Hepatocyte (in vitro differentiated cells): ENCODE measurements at regions not wholly inside any gene's neighbourhood (a gene's known extent, or its start where the extent isn't known, plus 50 kb on each side); places are given as distances from the start of the nearest gene placed in this dataset.

Experiments
- EZH2 ChIP-seq: fragments of 200-600 bp; sonication (generic); IDR thresholded peaks from 2 replicates; pipeline ENCODE4 v1.6.1; 2016; ENCODE audit warnings: antibody characterized with exemption, mild to moderate bottlenecking, borderline replicate concordance
- TF ChIP-seq, protein P1 (sequence below): fragments of 200-600 bp; sonication (generic); IDR thresholded peaks from 2 replicates; pipeline ENCODE4 v1.5.1; 2016; ENCODE audit warnings: antibody characterized with exemption, mild to moderate bottlenecking; ENCODE audit not compliant: poor library complexity

DNA sequence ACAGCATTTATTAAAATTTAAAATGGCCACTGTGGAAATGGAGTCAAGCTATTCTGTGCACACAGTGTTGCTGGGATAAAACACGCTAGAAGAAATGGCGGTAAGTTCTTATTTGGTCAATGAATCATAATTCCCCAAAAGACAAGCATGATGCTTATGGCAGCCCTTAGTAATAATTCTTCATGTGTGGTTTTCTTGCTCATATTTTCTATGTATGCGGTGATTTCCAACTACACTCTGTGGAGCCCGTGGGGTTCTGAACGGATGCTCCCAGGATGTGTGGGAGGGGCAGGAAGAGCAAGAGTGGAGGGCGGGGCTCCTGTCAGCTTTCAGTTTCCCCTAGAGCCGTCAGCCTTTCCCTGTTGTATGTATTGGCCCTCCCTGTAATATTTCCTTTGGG lies 91.7 kb upstream of the RMDN2 start:
- no peak for TF ChIP-seq EZH2
- TF ChIP-seq, protein P1, sequence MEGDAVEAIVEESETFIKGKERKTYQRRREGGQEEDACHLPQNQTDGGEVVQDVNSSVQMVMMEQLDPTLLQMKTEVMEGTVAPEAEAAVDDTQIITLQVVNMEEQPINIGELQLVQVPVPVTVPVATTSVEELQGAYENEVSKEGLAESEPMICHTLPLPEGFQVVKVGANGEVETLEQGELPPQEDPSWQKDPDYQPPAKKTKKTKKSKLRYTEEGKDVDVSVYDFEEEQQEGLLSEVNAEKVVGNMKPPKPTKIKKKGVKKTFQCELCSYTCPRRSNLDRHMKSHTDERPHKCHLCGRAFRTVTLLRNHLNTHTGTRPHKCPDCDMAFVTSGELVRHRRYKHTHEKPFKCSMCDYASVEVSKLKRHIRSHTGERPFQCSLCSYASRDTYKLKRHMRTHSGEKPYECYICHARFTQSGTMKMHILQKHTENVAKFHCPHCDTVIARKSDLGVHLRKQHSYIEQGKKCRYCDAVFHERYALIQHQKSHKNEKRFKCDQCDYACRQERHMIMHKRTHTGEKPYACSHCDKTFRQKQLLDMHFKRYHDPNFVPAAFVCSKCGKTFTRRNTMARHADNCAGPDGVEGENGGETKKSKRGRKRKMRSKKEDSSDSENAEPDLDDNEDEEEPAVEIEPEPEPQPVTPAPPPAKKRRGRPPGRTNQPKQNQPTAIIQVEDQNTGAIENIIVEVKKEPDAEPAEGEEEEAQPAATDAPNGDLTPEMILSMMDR, result no peak
